ENCODE measurements at regions not wholly inside any gene's neighbourhood (a gene's known extent, or its start where the extent isn't known, plus 50 kb on each side); places are given as distances from the start of the nearest gene placed in this dataset.

GRCh38 chr11:15730263-15730994 is 615.7 kb downstream of the INSC start:
- TF ChIP-seq, protein P1, sequence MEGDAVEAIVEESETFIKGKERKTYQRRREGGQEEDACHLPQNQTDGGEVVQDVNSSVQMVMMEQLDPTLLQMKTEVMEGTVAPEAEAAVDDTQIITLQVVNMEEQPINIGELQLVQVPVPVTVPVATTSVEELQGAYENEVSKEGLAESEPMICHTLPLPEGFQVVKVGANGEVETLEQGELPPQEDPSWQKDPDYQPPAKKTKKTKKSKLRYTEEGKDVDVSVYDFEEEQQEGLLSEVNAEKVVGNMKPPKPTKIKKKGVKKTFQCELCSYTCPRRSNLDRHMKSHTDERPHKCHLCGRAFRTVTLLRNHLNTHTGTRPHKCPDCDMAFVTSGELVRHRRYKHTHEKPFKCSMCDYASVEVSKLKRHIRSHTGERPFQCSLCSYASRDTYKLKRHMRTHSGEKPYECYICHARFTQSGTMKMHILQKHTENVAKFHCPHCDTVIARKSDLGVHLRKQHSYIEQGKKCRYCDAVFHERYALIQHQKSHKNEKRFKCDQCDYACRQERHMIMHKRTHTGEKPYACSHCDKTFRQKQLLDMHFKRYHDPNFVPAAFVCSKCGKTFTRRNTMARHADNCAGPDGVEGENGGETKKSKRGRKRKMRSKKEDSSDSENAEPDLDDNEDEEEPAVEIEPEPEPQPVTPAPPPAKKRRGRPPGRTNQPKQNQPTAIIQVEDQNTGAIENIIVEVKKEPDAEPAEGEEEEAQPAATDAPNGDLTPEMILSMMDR (conservative IDR thresholded peaks at IDR 0.05; ENCODE audit: low read depth, low read length): no peak
- TF ChIP-seq EZH2 (IDR thresholded peaks at IDR 0.05; ENCODE audit: borderline replicate concordance, low read depth, low read length, poor library complexity, severe bottlenecking): no peak
